ENCODE measurements at regions not wholly inside any gene's neighbourhood (a gene's known extent, or its start where the extent isn't known, plus 50 kb on each side); places are given as distances from the start of the nearest gene placed in this dataset.

GRCh38 chr1:29964718-29965533, 728.6 kb downstream of the PTPRU start:
- DNase-seq (ENCODE audit: low read depth): no peak

DNA sequence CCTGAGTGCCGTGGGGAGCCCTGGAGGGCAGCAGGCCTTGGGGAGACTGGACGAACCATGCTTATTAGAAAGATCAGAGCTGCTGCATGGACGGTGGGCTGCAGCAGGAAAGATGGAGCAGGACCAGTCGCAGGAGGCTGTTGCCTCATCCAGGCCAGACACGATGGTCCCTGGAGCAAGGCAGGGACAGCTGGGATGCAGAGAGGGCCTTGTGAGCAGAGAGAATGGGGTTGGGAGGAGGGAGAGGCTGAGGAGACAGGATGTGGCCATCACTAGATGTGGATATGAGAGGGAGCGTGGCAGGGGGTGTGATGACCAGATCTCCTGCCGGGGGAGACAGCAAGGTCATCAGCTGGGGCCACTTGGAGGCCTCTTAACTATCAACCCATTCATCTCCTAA, 727.6 kb downstream of the PTPRU start:
- DNase-seq (ENCODE audit: low read depth): no peak

DNA sequence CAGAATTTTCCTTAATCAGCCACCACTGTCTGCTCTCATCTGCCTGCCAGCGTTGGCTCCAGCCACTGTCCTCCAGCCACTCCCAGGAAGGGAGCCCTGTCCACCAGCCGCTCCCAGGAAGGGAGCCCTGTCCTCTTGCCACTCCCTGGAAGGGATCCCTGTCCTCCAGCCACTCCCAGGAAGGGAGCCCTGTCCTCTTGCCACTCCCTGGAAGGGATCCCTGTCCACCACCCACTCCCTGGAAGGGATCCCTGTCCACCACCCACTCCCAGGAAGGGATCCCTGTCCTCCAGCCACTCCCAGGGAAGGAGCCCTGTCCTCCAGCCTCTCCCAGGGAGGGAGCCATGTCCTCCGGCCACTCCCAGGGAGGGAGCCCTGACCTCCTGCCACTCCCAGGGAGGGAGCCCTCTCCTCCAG, 726.5 kb downstream of the PTPRU start:
- DNase-seq (ENCODE audit: low read depth): no peak

DNA sequence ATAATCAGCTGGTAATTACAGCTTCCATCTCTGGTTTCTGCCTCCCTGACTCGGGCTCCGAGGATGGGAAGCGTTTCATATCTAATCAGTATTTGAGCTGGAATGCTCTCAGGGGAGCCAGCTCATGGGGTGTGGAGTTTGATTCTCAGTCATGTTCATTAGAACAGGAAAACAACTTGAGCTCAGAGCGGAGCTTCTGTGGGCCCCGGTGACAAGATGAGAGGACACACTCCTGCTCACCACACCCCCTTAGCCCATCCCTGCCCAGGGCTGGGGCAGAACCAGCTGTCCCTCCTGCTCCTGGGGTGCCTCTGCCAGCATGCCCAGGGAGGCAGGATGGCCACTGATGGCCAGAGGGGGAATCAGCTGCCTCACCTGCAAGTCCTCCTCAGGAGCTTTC, 726.0 kb downstream of the PTPRU start:
- no peak for DNase-seq (ENCODE audit: low read depth)

DNA sequence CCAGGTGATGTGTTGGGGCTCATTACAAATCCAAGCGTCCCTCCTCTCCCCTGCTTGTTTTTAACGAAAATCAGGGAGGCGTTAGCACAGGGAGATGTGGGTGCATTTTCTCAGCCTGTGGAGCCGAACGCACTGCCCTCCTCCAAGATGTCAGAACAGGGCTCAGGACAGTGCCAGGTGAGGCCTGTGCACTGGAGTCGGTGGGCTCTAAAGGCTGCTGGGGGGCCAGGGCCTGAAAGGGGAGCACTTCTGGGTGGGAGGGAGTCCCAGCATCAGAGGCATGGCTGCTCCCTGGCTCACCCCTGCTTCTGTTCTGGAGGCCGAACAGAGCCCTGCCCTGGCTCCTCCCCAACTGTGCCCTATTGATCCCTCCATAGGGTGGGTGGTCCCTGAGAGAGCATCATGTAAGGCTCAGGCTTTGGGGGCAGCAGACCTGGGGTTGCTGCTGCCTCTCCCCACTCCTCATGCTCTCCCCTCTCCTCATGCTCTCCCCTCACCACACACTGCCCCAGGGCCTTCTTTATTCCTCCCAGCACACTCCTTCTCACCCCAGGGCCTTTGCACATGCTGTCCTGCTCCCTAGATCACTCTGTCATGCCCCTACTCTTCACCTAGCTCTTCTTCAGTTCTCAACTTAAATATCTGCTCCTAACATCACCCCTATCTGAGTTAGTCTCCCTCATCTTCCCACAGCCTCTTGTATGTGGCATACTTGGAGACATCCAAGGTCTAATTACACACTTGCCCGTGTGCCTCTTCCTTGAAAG, 725.2 kb downstream of the PTPRU start:
- DNase-seq (ENCODE audit: low read depth): no peak

DNA sequence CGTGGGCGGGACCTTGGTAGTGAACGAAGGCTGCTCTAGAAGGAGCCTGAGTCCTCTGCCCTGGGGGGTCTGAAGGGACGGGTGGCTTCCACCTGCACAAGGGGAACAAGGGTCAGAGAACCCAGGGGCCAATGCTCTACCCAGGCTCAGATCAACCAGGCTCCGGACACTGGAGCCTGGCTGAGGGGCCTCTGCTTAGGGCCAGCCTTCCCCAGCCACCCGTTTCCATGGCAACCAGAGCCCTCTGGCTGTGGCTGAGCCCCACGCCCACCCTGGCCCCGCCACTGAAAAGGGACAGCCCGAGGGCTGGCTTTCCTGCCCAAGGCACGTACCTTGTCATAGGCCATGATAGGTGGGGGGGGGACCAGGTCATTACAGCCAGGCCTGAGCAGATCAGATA, 724.6 kb downstream of the PTPRU start:
- DNase-seq (ENCODE audit: low read depth): no peak

GRCh38 chr1:29960156-29960755, 723.9 kb downstream of the PTPRU start:
- no peak for DNase-seq (ENCODE audit: low read depth)

DNA sequence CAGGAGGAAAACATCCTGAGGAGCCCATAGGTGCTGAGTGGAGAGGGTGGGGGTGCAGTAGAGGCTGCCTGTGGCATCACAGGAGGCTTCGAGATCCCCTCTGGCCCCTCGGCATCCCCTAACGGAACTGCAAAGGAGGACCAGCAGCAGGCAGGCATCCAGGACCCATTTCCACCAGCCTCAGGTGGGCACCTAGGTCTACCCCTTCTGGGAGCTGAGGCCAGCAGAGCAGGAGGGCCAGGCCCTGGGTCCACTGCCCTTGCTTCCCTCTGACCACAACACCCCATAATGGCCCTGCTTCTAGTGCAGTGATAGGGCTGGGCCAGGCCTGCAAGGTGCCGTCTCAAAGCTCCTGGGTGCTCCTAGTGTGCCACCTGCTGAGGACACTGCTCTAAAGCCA, 723.0 kb downstream of the PTPRU start:
- DNase-seq (ENCODE audit: low read depth): no peak

DNA sequence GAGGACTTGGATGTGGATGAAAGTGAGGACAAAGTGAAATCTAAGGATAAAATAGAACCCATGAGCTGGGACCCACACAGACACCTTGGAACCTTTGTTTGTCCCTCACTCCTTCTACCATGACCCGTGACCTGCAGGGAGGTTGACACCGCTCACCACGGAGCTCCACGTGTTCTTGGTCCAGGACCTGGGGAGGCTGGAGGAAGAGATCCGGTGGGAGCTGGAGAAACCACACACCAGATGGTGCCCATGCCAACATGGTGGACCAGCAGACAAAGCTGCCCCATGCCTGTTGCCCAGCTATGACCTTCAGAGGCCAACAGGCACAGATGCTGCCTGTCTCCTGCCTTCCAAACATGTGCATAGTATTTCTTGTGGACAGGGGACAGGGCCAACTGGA, 721.9 kb downstream of the PTPRU start:
- no peak for DNase-seq (ENCODE audit: low read depth)

DNA sequence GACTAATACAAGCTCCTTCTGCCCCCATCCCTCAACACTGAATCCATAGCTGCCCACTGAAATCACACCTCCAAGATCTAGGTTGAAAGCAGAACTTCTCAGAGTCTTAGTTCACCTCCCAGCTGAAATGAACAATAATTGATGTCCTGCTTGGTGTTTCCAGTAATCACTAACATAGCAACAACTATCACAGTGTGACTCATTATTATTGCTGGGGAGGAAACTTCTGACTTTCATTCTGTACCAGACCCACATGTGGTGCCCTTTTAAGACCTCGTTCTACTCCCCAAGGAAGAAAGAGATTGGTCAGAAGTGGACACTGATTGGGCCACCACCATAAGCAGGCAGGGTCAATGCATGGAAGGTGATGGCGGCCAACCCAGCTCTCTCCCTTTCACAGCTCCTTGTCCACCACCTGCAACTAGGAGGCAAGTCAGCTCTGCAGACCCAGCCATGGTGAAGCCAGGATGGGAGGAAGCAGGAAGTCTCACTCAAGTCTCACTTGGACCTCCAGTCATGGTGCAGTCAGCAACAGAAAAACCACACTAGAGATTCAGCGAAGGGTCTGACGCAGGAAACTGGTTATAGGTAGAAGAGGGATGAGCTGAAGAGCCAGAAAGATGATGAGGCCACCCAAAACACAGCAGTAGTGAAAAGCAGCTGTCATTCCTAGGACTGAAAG, 720.2 kb downstream of the PTPRU start:
- DNase-seq (ENCODE audit: low read depth): no peak

GRCh38 chr1:29954591-29954990, 718.3 kb downstream of the PTPRU start:
- DNase-seq (ENCODE audit: low read depth): no peak

DNA sequence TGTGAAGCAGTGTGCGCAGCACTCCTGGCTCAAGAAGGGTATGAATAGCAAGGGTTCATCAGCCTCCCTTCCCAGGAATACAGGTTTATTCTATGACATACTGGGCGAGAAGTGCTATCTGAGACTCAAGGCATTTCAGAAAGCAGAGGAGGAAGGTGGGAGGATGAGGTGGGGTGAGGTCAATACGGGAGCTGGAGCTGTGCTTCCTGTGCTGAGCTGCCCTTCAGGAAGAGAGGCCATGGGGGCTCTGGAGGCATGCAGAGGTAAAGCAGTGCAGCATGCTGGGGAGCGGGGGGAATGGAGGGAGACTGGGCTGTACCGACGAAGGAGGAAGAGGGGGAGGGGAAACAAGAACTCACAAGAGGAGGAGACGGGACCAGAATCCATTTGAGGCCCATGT, 717.6 kb downstream of the PTPRU start:
- DNase-seq (ENCODE audit: low read depth): no peak

- DNase-seq (ENCODE audit: low read depth): no peak
Observed at GRCh38 chr1:29949676-29950075, 713.4 kb downstream of the PTPRU start.

DNA sequence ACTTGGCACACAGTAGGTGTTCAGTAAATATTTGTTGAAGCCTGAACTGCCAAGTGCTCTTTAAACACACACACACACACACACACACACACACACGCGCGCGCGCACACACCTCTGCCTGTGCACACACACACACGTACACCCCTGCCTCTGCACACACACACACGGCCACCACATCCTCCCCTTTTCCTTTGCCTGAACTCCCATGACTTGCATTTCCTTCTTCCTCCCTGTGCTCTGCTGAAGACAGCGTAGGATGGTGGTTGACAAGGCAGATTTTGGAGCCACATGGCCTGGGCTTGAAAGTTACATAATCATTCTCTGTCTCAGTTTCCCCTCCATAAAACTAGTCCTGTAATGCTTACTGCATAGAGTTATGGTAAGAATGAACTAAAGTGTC, 712.3 kb downstream of the PTPRU start:
- no peak for DNase-seq (ENCODE audit: low read depth)

GRCh38 chr1:29946057-29946456, 709.7 kb downstream of the PTPRU start:
- DNase-seq (ENCODE audit: low read depth): no peak

- DNase-seq (ENCODE audit: low read depth): no peak
Observed at GRCh38 chr1:29945426-29945825, 709.1 kb downstream of the PTPRU start.

DNA sequence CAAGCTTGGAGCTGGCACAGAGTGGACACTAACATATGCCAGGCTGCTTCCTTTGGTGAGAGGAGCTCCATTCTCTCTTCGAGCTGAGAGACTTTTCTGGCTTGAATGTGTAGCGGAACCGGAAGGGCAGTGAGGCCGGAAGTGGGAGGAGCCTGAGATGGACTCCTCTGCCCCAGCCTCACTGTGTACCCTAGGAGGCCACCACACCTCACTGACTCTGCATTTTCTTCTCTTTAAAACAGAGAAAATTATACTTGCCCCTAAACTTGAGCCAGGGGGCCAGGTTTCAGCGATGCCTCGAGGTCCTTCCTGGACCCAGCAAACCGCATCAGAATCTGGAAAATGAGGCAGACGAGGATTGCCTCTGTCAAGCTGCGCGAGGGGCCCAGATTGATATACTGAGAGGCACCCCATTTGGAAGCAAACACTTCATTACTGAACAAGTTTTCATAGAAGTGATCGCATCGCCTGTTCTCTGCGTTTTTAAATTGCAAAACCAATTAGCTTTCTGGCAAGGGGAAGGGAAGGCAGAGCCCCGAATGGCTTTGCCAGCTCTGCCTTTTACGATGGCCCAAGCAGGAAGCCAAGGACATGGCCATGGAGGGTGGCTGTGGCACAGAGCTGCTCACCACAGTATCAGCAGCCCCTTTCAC, 708.1 kb downstream of the PTPRU start:
- DNase-seq (ENCODE audit: low read depth): no peak

DNA sequence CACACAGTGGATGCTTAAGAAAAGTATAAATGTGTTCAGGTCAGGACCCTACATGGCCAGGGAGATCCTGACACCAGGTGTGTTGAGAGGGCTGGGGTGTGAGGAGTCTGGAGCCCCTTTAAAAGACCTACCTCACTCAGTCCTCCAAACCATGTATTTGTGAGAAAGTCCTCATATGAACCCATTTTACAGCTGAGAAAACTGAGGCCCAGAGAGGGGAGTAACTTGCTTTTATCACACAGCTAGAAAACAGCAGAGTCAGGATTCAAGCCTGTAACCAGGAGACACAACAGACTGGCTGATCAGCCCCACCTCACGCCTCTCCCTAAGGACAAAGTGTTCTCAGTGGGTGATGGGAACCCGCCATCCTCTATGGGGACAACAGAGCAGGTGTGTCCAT, 706.7 kb downstream of the PTPRU start:
- no peak for DNase-seq (ENCODE audit: low read depth)

DNA sequence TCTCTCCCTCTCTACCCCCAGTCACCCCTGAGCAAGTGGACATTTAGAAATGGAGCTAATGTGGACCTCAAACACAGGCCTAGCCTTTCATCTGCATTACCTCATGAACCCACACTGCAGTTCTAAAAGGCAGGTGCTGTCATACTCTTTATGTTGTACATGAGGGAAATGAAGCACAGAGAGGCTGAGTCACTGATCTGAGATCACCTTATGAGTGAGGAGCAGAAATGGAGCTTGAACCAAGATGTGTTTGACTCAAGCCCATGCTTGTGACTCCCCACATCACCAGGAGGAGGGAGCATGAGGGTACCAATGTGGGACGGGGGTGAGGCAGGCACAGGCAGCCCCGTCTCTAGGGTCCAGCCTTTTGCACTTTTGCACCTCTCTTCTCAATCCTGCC, 702.8 kb downstream of the PTPRU start:
- DNase-seq (ENCODE audit: low read depth): no peak

- no peak for DNase-seq (ENCODE audit: low read depth)
Observed at GRCh38 chr1:29937356-29937755, 701.0 kb downstream of the PTPRU start.

- DNase-seq (ENCODE audit: low read depth): no peak
Observed at GRCh38 chr1:29936031-29936544, 699.8 kb downstream of the PTPRU start.
